ENCODE measurements at regions not wholly inside any gene's neighbourhood (a gene's known extent, or its start where the extent isn't known, plus 50 kb on each side); places are given as distances from the start of the nearest gene placed in this dataset.

DNA sequence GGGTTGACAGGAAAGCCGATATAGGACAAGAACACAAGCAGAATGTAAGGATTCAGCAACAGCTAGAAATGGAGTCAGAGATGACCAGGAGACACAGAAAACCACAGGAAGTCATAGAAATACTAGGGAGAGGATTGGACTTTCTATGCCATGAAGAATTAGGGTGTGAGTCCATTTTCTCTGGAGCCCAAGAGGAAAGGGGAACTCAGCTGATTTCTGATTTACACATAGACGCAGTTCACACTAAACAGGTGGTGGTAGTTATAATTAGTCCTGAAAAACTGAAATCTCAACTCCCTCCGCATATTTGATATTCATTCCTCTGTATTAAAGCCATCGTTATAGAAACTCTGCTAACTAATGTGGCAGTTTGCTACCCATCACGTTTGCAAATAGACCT lies 292.7 kb upstream of the STT3B start:
- TF ChIP-seq, protein P1, sequence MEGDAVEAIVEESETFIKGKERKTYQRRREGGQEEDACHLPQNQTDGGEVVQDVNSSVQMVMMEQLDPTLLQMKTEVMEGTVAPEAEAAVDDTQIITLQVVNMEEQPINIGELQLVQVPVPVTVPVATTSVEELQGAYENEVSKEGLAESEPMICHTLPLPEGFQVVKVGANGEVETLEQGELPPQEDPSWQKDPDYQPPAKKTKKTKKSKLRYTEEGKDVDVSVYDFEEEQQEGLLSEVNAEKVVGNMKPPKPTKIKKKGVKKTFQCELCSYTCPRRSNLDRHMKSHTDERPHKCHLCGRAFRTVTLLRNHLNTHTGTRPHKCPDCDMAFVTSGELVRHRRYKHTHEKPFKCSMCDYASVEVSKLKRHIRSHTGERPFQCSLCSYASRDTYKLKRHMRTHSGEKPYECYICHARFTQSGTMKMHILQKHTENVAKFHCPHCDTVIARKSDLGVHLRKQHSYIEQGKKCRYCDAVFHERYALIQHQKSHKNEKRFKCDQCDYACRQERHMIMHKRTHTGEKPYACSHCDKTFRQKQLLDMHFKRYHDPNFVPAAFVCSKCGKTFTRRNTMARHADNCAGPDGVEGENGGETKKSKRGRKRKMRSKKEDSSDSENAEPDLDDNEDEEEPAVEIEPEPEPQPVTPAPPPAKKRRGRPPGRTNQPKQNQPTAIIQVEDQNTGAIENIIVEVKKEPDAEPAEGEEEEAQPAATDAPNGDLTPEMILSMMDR (conservative IDR thresholded peaks at IDR 0.05) = no peak
- TF ChIP-seq EZH2 (IDR thresholded peaks at IDR 0.05; ENCODE audit: low read depth) = no peak
